Lower leg skin (tissue), 4 donors: ENCODE measurements at regions not wholly inside any gene's neighbourhood (a gene's known extent, or its start where the extent isn't known, plus 50 kb on each side); places are given as distances from the start of the nearest gene placed in this dataset.

Experiments used
- DNase-seq, 2 donors: peaks; one replicate each; pipeline ENCODE4 v3.0.0-alpha.2; 2019; ENCODE audit warnings: low spot score in 2 of 2
- H3K4me3 ChIP-seq: fragments of 200-600 bp; sonication (generic); 2 replicates; pipeline ENCODE4 v1.5.1; 2017; ENCODE audit warnings: mild to moderate bottlenecking, low read depth; ENCODE audit not compliant: poor library complexity, severe bottlenecking
- POLR2A ChIP-seq, 2 donors: fragments of 450-650 bp; IDR thresholded peaks; one replicate each; pipeline ENCODE4 v1.6.1; 2016 to 2017; ENCODE audit warnings: antibody characterized with exemption in 2 of 2, mild to moderate bottlenecking in 1 of 2, moderate library complexity in 1 of 2
- WGBS, 2 donors: methylation state at CpG; one replicate each; pipeline ENCODE4 v1.1.5; 2018; 5-methylcytosine and 5-hydroxymethylcytosine counted together
- intact Hi-C: fragments of 100-400 bp; cut with DNase I; formaldehyde crosslinking; loops from one replicate; pipeline ENCODE4 v1.15.0; 2023; ENCODE audit warnings: low total_unique reads
- TF ChIP-seq, protein P1 (sequence below), 3 donors: fragments of 450-650 bp; IDR thresholded peaks; one replicate each; pipeline ENCODE4 v1.5.1; 2016; ENCODE audit warnings: antibody characterized with exemption in 3 of 3, mild to moderate bottlenecking in 3 of 3, moderate library complexity in 2 of 3

DNA sequence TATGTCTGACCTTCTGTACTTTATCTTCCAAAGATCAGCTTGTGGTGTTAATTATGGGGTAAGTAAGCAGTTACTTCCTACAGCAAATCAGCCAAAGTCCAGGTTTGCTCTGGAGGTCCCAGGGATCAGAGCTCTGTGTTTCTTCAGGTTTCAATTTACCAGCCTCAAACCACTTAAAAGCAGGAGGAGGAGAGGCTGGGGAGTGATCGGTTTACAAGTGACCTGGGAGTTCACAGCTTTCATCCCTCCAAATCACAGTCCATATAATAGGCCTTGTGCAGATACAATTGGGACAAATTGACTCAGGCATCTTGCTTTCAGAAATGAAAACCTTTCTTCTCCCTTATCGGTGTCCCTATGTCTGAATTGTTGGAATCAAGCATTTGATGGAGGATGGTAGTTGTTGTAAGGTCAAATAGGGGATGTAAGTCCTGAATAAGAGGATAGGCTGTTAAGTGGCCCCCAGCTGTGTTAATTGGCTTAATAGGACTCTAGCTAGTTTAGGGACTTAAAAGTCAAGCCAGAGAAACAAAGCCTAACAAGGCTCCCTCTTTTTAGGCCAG, 188.0 kb upstream of the NT5C1B start:
- TF ChIP-seq POLR2A (IDR thresholded peaks at IDR 0.05) = no peak
- TF ChIP-seq, protein P1, sequence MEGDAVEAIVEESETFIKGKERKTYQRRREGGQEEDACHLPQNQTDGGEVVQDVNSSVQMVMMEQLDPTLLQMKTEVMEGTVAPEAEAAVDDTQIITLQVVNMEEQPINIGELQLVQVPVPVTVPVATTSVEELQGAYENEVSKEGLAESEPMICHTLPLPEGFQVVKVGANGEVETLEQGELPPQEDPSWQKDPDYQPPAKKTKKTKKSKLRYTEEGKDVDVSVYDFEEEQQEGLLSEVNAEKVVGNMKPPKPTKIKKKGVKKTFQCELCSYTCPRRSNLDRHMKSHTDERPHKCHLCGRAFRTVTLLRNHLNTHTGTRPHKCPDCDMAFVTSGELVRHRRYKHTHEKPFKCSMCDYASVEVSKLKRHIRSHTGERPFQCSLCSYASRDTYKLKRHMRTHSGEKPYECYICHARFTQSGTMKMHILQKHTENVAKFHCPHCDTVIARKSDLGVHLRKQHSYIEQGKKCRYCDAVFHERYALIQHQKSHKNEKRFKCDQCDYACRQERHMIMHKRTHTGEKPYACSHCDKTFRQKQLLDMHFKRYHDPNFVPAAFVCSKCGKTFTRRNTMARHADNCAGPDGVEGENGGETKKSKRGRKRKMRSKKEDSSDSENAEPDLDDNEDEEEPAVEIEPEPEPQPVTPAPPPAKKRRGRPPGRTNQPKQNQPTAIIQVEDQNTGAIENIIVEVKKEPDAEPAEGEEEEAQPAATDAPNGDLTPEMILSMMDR (IDR thresholded peaks at IDR 0.05) = no peak
- no peak for DNase-seq
- 52 to 53% methylated on average over 2 of the region's 2 CpGs for WGBS, 2 donors
- no peak overlapping the region for H3K4me3 ChIP-seq
- intact Hi-C loops = no loop called here

DNA sequence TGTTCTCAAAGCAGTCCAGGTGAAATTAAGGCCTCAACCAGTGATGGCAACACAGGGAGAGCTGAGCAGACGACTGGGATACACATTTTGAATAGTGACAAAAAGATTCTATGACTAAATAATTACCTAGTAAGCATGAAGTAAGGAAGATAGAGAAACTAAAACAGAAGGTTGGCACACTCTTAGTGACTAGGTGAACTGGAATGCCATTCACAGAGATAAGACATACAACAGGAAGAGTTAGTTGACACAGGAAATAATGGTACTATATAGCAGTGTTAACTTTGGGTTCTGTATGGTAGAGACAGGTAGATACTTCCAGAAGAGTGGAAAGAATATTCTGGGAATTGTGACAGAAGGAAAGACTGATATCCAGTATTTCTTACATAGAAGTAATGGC, 181.8 kb upstream of the NT5C1B start:
- intact Hi-C loops = no loop called here
- no peak overlapping the region for H3K4me3 ChIP-seq
- WGBS, 2 donors = 84 to 92% methylated on average over 1 of the region's 1 CpG
- DNase-seq = no peak
- TF ChIP-seq POLR2A (IDR thresholded peaks at IDR 0.05) = no peak
- TF ChIP-seq, protein P1 (IDR thresholded peaks at IDR 0.05) = no peak

DNA sequence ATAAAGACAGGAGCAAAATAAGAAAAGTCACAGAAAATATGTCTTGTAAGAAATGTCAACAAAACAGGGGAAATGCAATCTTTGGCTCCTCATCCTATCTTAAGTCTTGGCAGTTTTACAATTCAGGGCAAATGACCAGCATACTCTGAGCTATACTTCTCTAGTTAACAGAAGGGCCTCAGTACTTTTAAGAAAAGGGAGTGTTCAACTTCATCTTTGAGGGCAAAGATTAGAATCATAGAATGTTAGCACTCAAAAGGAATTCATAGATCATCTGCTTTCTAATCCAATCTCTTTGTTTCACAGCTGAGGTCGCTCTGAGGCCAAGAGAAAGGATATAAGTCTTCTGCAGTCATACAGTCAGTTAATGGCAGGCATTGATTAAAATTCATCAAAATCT, 174.0 kb upstream of the NT5C1B start:
- no peak for DNase-seq
- WGBS, 2 donors = 87 to 88% methylated on average over 1 of the region's 1 CpG
- H3K4me3 ChIP-seq = no peak overlapping the region
- TF ChIP-seq POLR2A (IDR thresholded peaks at IDR 0.05) = no peak
- TF ChIP-seq, protein P1 (IDR thresholded peaks at IDR 0.05) = no peak
- intact Hi-C loops = no loop called here

DNA sequence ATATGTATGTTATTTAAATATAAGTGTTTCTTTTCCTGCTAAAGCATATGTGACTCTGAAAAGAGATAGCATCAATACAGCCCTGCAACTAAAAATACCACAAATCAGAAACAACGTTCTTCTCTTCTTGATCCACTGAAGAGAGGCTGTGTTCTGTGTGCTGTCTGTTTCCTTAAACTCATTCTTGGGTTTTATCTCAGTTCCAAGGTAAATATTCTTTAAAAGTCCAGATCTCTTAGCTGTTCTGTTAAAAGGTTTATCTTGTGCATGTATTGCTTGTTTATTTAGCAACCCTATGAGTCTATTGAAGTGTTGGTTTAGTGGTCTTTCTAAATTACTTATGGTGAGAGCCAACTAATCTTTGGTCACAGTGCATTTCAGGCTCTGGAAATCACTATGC, 173.3 kb upstream of the NT5C1B start:
- intact Hi-C loops = no loop called here
- no peak for DNase-seq
- H3K4me3 ChIP-seq = no peak overlapping the region
- 47 to 53% methylated on average over 1 of the region's 1 CpG for WGBS, 2 donors
- TF ChIP-seq POLR2A (IDR thresholded peaks at IDR 0.05) = no peak
- TF ChIP-seq, protein P1 (IDR thresholded peaks at IDR 0.05) = no peak

DNA sequence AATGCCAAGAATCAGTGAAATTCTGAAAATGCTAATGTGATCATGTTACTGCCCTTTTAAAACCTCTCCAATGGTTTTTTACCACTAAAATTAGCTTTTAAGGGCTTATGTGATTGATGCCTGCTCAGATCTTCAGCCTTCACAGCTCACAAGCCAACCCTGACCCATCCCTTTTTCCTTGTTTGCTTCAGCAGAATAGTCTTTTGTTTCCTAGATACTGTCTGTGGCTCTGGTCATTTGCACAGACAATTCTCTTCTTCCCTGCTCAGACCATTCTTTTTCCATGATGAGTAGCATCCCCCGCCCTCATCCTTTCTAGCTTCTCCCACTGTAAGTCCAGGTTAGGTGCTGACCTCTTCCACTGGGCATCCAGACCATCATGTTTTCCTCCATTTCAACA, 164.9 kb upstream of the NT5C1B start:
- no peak for DNase-seq
- 97 to 100% methylated on average over 1 of the region's 1 CpG for WGBS, 2 donors
- TF ChIP-seq, protein P1 (IDR thresholded peaks at IDR 0.05) = no peak
- TF ChIP-seq POLR2A (IDR thresholded peaks at IDR 0.05) = no peak
- H3K4me3 ChIP-seq = no peak overlapping the region
- intact Hi-C loops = no loop called here

DNA sequence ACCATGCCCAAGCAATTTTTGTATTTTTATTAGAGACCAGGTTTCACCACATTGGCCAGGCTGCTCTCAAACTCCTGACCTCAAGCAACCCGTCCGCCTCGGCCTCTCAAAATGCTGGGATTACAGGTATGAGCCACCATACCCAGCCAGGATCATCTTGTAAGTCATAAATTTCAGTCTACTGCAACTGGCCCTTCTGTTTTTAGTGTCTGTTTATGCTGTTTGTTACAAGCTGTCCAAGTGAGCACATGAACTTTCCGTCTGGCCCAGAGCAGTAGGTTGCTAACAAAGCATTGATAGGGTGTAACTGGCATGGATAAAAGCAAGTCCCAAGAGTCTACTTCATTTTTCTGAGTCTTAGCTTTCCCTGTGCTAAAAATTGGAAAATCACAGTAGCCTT, 164.4 kb upstream of the NT5C1B start:
- H3K4me3 ChIP-seq = no peak overlapping the region
- intact Hi-C loops = no loop called here
- WGBS, 2 donors = 92 to 93% methylated on average over 4 of the region's 4 CpGs
- DNase-seq = no peak
- TF ChIP-seq POLR2A (IDR thresholded peaks at IDR 0.05) = no peak
- TF ChIP-seq, protein P1 (IDR thresholded peaks at IDR 0.05) = no peak
